ENCODE measurements at regions not wholly inside any gene's neighbourhood (a gene's known extent, or its start where the extent isn't known, plus 50 kb on each side); places are given as distances from the start of the nearest gene placed in this dataset.

- in situ Hi-C loops (cut with HindIII; ENCODE audit: low sequenced_read_pairs): no loop called here
- no peak for DNase-seq (ENCODE audit: low read depth, low spot score)
- TF ChIP-seq, protein P1, sequence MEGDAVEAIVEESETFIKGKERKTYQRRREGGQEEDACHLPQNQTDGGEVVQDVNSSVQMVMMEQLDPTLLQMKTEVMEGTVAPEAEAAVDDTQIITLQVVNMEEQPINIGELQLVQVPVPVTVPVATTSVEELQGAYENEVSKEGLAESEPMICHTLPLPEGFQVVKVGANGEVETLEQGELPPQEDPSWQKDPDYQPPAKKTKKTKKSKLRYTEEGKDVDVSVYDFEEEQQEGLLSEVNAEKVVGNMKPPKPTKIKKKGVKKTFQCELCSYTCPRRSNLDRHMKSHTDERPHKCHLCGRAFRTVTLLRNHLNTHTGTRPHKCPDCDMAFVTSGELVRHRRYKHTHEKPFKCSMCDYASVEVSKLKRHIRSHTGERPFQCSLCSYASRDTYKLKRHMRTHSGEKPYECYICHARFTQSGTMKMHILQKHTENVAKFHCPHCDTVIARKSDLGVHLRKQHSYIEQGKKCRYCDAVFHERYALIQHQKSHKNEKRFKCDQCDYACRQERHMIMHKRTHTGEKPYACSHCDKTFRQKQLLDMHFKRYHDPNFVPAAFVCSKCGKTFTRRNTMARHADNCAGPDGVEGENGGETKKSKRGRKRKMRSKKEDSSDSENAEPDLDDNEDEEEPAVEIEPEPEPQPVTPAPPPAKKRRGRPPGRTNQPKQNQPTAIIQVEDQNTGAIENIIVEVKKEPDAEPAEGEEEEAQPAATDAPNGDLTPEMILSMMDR (IDR thresholded peaks at IDR 0.05; ENCODE audit: low read depth, low read length): no peak
- H3K4me3 ChIP-seq (ENCODE audit: low read depth, low read length): no peak overlapping the region
These were observed 138.0 kb upstream of the CPNE8 start for GRCh38 chr12:39043424-39043822.

DNA sequence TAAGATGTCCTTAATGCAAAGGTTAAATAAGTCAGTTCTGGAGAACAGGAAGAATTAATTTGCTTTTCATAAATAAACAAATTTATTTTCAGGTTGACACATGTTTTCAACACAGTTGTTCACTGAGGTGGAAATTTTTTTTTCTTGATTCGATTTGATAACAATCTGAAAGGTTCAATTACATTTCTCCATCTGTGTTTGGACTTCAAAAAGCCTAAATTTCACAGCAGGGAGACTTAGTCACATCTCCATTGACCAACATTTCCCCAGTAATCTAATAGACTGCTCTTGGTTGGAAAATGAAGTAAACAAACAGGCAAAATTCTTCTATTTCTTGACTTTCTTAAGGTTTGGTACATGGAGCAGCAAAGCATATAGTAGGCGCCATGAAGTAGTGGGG lies 134.9 kb upstream of the CPNE8 start:
- TF ChIP-seq, protein P1 (IDR thresholded peaks at IDR 0.05; ENCODE audit: low read depth, low read length): no peak
- DNase-seq (ENCODE audit: low read depth, low spot score): no peak
- no peak overlapping the region for H3K4me3 ChIP-seq (ENCODE audit: low read depth, low read length)
- in situ Hi-C loops (cut with HindIII; ENCODE audit: low sequenced_read_pairs): no loop called here

DNA sequence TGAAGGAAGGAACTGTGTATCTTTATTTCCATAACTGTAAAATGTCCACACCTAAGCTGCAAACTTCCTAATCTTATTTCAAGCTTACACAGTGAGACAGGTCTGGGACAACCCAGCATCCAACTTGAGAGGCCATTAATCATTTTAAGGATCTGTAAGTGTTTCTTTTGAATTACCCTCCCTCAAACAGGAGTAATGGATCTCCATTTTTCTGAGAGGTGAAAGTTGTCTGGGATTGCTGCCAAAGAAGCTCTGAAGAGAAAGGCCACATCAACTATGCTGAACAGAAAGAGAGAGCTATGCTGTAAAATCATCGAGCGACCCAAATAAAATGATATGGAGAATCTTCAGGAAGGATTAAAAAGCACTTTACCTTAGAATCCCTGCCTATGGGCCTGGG lies 131.7 kb upstream of the CPNE8 start:
- no peak overlapping the region for H3K4me3 ChIP-seq (ENCODE audit: low read depth, low read length)
- TF ChIP-seq, protein P1 (IDR thresholded peaks at IDR 0.05; ENCODE audit: low read depth, low read length): no peak
- DNase-seq (ENCODE audit: low read depth, low spot score): no peak
- in situ Hi-C loops (cut with HindIII; ENCODE audit: low sequenced_read_pairs): no loop called here

- DNase-seq (ENCODE audit: low read depth, low spot score): no peak
- TF ChIP-seq, protein P1 (IDR thresholded peaks at IDR 0.05; ENCODE audit: low read depth, low read length): no peak
- in situ Hi-C loops (cut with HindIII; ENCODE audit: low sequenced_read_pairs): no loop called here
- no peak overlapping the region for H3K4me3 ChIP-seq (ENCODE audit: low read depth, low read length)
These were observed 130.7 kb upstream of the CPNE8 start for GRCh38 chr12:39036105-39036504.

DNA sequence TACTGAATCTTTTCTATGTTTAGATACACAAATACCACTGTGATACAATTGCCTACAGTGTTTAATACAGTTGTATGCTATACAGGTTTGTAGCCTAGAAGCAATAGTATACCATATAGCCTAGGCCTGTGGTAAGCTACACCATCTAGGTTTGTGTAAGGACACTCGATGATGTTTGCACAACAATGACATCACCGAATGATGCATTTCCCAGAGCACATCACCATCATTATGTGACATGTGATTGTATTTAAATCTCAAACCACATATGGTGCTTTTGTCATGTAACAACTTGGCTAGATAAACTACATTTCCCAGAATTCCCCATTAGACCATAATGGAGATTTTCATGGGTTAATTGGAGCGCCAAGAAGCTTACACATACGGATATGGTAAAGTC lies 128.4 kb upstream of the CPNE8 start:
- DNase-seq (ENCODE audit: low read depth, low spot score): no peak
- TF ChIP-seq, protein P1 (IDR thresholded peaks at IDR 0.05; ENCODE audit: low read depth, low read length): no peak
- H3K4me3 ChIP-seq (ENCODE audit: low read depth, low read length): no peak overlapping the region
- in situ Hi-C loops (cut with HindIII; ENCODE audit: low sequenced_read_pairs): no loop called here

DNA sequence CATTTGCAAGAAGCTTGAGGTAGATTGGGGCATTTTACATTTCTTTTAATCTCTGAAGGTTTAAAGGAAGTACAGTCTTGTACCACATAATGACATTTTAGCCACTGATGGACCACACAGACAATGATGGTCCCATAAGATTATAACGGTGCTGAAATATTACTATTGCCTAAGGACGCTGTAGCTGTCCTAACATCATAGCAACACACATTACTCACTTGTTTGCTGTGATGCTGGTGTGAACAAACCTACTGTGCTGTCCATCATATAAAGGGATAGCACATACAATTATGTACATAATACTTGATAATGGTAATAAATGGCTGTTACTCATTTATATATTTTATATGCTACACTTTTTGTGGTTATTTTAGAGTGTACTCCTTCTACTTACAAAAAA lies 127.1 kb upstream of the CPNE8 start:
- no peak for DNase-seq (ENCODE audit: low read depth, low spot score)
- in situ Hi-C loops (cut with HindIII; ENCODE audit: low sequenced_read_pairs): no loop called here
- no peak overlapping the region for H3K4me3 ChIP-seq (ENCODE audit: low read depth, low read length)
- TF ChIP-seq, protein P1 (IDR thresholded peaks at IDR 0.05; ENCODE audit: low read depth, low read length): no peak

DNA sequence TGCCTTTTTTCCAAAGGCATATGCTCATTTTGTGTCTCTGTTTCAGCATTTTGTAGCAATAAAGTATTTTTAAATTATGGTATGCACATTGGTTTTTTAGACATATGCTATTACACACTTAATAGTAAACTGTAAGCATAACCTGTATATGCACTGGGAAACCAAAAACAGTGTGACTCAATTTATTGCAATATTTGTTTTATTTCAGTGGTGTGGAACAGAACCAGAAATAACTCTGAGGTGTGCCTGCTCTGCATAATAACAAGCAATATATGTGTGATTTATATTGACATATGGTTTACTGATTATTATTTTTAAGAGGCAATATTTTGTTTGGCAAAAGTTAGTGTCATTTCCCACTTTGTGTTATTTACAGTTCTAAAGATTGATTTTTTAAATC lies 126.6 kb upstream of the CPNE8 start:
- TF ChIP-seq, protein P1 (IDR thresholded peaks at IDR 0.05; ENCODE audit: low read depth, low read length): no peak
- no peak overlapping the region for H3K4me3 ChIP-seq (ENCODE audit: low read depth, low read length)
- no peak for DNase-seq (ENCODE audit: low read depth, low spot score)
- in situ Hi-C loops (cut with HindIII; ENCODE audit: low sequenced_read_pairs): no loop called here
